SU-DHL-6 (cell line): ENCODE measurements at regions not wholly inside any gene's neighbourhood (a gene's known extent, or its start where the extent isn't known, plus 50 kb on each side); places are given as distances from the start of the nearest gene placed in this dataset.

Experiments
- CTCF ChIP-seq: fragments of 200-600 bp; sonication (generic); IDR thresholded peaks from one replicate; pipeline ENCODE4 v1.5.1; 2017; ENCODE audit warnings: antibody characterized with exemption, mild to moderate bottlenecking, low read length, moderate library complexity; ENCODE audit not compliant: insufficient read depth, poor library complexity, severe bottlenecking
- EZH2phosphoT487 ChIP-seq: fragments of 200-600 bp; sonication (generic), shearing (Covaris generic); conservative IDR thresholded peaks from 2 replicates; pipeline ENCODE4 v1.6.1; 2018; ENCODE audit warnings: mild to moderate bottlenecking, antibody characterized with exemption, low read length, moderate library complexity, mixed read lengths

- TF ChIP-seq EZH2phosphoT487 = no peak
- no peak for TF ChIP-seq CTCF
Observed at GRCh38 chr12:70180130-70180529, 63.1 kb upstream of the CNOT2 start.
